GM19025 (cell line): ENCODE measurements at regions not wholly inside any gene's neighbourhood (a gene's known extent, or its start where the extent isn't known, plus 50 kb on each side); places are given as distances from the start of the nearest gene placed in this dataset.

Experiments
- ATAC-seq: cut with Tn5 transposase; IDR thresholded peaks from one replicate; pipeline ENCODE4 v1.9.1; 2021; ENCODE audit warnings: mild to moderate bottlenecking, low read depth, moderate library complexity; ENCODE audit not compliant: unreplicated experiment

GRCh38 chr2:150319658-150320555 lies 167.6 kb downstream of the RND3 start:
- no peak for ATAC-seq

- no peak for ATAC-seq
Observed at GRCh38 chr2:150319085-150319484, 168.4 kb downstream of the RND3 start.

GRCh38 chr2:150312271-150312670 lies 175.2 kb downstream of the RND3 start:
- no peak for ATAC-seq

- no peak for ATAC-seq
Observed at GRCh38 chr2:150309311-150310080, 178.0 kb downstream of the RND3 start.

GRCh38 chr2:150307258-150307657 lies 180.2 kb downstream of the RND3 start:
- ATAC-seq = no peak

- no peak for ATAC-seq
Observed at GRCh38 chr2:150303281-150303680, 184.2 kb downstream of the RND3 start.

GRCh38 chr2:150298571-150299305 lies 188.7 kb downstream of the RND3 start:
- no peak for ATAC-seq

- no peak for ATAC-seq
Observed at GRCh38 chr2:150296770-150297546, 190.5 kb downstream of the RND3 start.

GRCh38 chr2:150295544-150295943 lies 191.9 kb downstream of the RND3 start:
- no peak for ATAC-seq

GRCh38 chr2:150293771-150294170 lies 193.7 kb downstream of the RND3 start:
- ATAC-seq = no peak

GRCh38 chr2:150292807-150293206 lies 194.7 kb downstream of the RND3 start:
- no peak for ATAC-seq

GRCh38 chr2:150292192-150292591 lies 195.3 kb downstream of the RND3 start:
- ATAC-seq = no peak

GRCh38 chr2:150286730-150287362 lies 200.6 kb downstream of the RND3 start:
- ATAC-seq = no peak

- no peak for ATAC-seq
Observed at GRCh38 chr2:150284116-150284515, 203.4 kb downstream of the RND3 start.

- ATAC-seq = no peak
Observed at GRCh38 chr2:150282771-150283371, 204.6 kb downstream of the RND3 start.

- no peak for ATAC-seq
Observed at GRCh38 chr2:150282357-150282756, 205.1 kb downstream of the RND3 start.

- ATAC-seq = no peak
Observed at GRCh38 chr2:150280231-150280630, 207.2 kb downstream of the RND3 start.

- no peak for ATAC-seq
Observed at GRCh38 chr2:150279686-150280085, 207.8 kb downstream of the RND3 start.

GRCh38 chr2:150276737-150277136 lies 210.7 kb downstream of the RND3 start:
- no peak for ATAC-seq
